ENCODE measurements at regions not wholly inside any gene's neighbourhood (a gene's known extent, or its start where the extent isn't known, plus 50 kb on each side); places are given as distances from the start of the nearest gene placed in this dataset.

- DNase-seq, result no peak
Observed at GRCh38 chr7:41027428-41028115, 675.3 kb downstream of the INHBA start.

GRCh38 chr7:41024126-41024525 lies 678.8 kb downstream of the INHBA start:
- no peak for DNase-seq

- no peak for DNase-seq
Observed at GRCh38 chr7:41020056-41020455, 682.8 kb downstream of the INHBA start.

GRCh38 chr7:41013117-41013516 lies 689.8 kb downstream of the INHBA start:
- DNase-seq, result no peak

- DNase-seq, result no peak
Observed at GRCh38 chr7:41012041-41012440, 690.8 kb downstream of the INHBA start.

GRCh38 chr7:41010967-41011366 lies 691.9 kb downstream of the INHBA start:
- DNase-seq, result no peak

- DNase-seq, result no peak
Observed at GRCh38 chr7:41010418-41010817, 692.5 kb downstream of the INHBA start.

- DNase-seq, result no peak
Observed at GRCh38 chr7:41007811-41008210, 695.1 kb downstream of the INHBA start.

- DNase-seq, result no peak
Observed at GRCh38 chr7:41007351-41007751, 695.5 kb downstream of the INHBA start.

GRCh38 chr7:41006306-41006995 lies 696.4 kb downstream of the INHBA start:
- DNase-seq, result no peak

GRCh38 chr7:41005374-41005901 lies 697.5 kb downstream of the INHBA start:
- DNase-seq, result no peak

GRCh38 chr7:41003977-41004376 lies 698.9 kb downstream of the INHBA start:
- DNase-seq, result no peak

GRCh38 chr7:41003611-41003940 lies 699.3 kb downstream of the INHBA start:
- DNase-seq, result no peak

- DNase-seq, result no peak
Observed at GRCh38 chr7:41002741-41003610, 699.9 kb downstream of the INHBA start.

GRCh38 chr7:41000042-41000441 lies 702.8 kb downstream of the INHBA start:
- no peak for DNase-seq

GRCh38 chr7:40996233-40996677 lies 706.6 kb downstream of the INHBA start:
- DNase-seq, result no peak

GRCh38 chr7:40990841-40991240 lies 712.0 kb downstream of the INHBA start:
- no peak for DNase-seq

- no peak for DNase-seq
Observed at GRCh38 chr7:40987571-40987970, 715.3 kb downstream of the INHBA start.

- DNase-seq, result no peak
Observed at GRCh38 chr7:40986351-40986873, 716.5 kb downstream of the INHBA start.

GRCh38 chr7:40983111-40983510 lies 719.8 kb downstream of the INHBA start:
- DNase-seq, result no peak

- no peak for DNase-seq
Observed at GRCh38 chr7:40979296-40979695, 723.6 kb downstream of the INHBA start.

- no peak for DNase-seq
Observed at GRCh38 chr7:40978047-40978446, 724.8 kb downstream of the INHBA start.

GRCh38 chr7:40977533-40977932 lies 725.4 kb downstream of the INHBA start:
- DNase-seq, result no peak

Measured in bone marrow (tissue), 2 donors.